ENCODE measurements at regions not wholly inside any gene's neighbourhood (a gene's known extent, or its start where the extent isn't known, plus 50 kb on each side); places are given as distances from the start of the nearest gene placed in this dataset.

GRCh38 chr20:55584307-55584706 is 421.0 kb downstream of the CBLN4 start:
- TF ChIP-seq CTCF (IDR thresholded peaks at IDR 0.05 in 8 of 11, conservative IDR thresholded peaks at IDR 0.05 in 3 of 11) (no peak), POLR2A (IDR thresholded peaks at IDR 0.05) (no peak)

Measured in spleen (tissue), 7 donors.